HepG2 (cell line): ENCODE measurements at regions not wholly inside any gene's neighbourhood (a gene's known extent, or its start where the extent isn't known, plus 50 kb on each side); places are given as distances from the start of the nearest gene placed in this dataset.

Experiments used
- ATAC-seq: fragments of 200-7000 bp; cut with Tn5 transposase; 3 replicates; pipeline ENCODE4 v1.9.1; 2020; ENCODE audit warnings: mild to moderate bottlenecking, moderate library complexity
- BruUV-seq: library from RNA; stranded (reverse); fragments of 400-500 nt; replicated peaks from 2 replicates; lab custom pipeline; 2021; lab: Mats Ljungman, UMichigan
- CTCF ChIA-PET: fragments of 300-600 bp; formaldehyde crosslinking; extraction: SDS; loops from one replicate; lab custom pipeline; 2021; ENCODE audit warnings: low total read pairs, inconsistent platforms, low intra/inter-chr PET ratio; lab: Yijun Ruan, JAX
- POLR2A ChIA-PET: fragments of 350-600 bp; sonication (Branson Sonifier 250); formaldehyde crosslinking; loops from one replicate; lab custom pipeline; 2020; ENCODE audit warnings: antibody characterized with exemption, inconsistent platforms; lab: Yijun Ruan, JAX
- DNase-seq: peaks from one replicate; pipeline ENCODE4 v3.0.0-alpha.2; 2015; ENCODE audit warnings: low spot score
- FAIRE-seq: peaks from 3 replicates; lab custom pipeline; 2011; peaks lifted over from hg19 to GRCh38; lab: Jason Lieb, UNC
- H2AFZ ChIP-seq: one replicate; pipeline ENCODE4 v1.6.1; 2011; ENCODE audit warnings: low read length, inconsistent platforms
- H3K27ac ChIP-seq: fragments of 300-600 bp; 3 replicates; pipeline ENCODE4 v1.8.0; 2011; ENCODE audit warnings: mixed run types, mild to moderate bottlenecking, mixed read lengths, low read length, inconsistent platforms; ENCODE audit not compliant: insufficient read depth; ENCODE audit errors: extremely low read length
- H3K27me3 ChIP-seq, 2 experiments: fragments of 200-600 bp in 1 of 2; 2 replicates in 1 of 2; 3 replicates in 1 of 2; pipeline versions ENCODE4 v1.6.0 to v1.8.0; 2011; ENCODE audit warnings: low read length in 2 of 2, mild to moderate bottlenecking in 2 of 2, moderate library complexity in 2 of 2, inconsistent platforms in 1 of 2; ENCODE audit not compliant: insufficient read depth in 2 of 2, control insufficient read depth in 1 of 2
- H3K36me3 ChIP-seq, 2 experiments: fragments of 200-600 bp in 1 of 2; replicated peaks in 1 of 2; 2 replicates in 1 of 2; 3 replicates in 1 of 2; pipeline versions ENCODE4 v1.5.1 to v1.8.0; 2011; ENCODE audit warnings: low read length in 2 of 2, inconsistent platforms in 1 of 2; ENCODE audit not compliant: insufficient read depth in 2 of 2, control insufficient read depth in 1 of 2
- H3K4me1 ChIP-seq: 2 replicates; pipeline ENCODE4 v1.5.1; 2012; ENCODE audit warnings: low read length, inconsistent platforms; ENCODE audit not compliant: insufficient read depth
- H3K4me2 ChIP-seq: 2 replicates; pipeline ENCODE4 v1.6.0; 2011; ENCODE audit warnings: low read depth, low read length, inconsistent platforms
- H3K4me3 ChIP-seq, 3 experiments: fragments of 200-600 bp in 1 of 3; sonication (generic), shearing (Covaris generic) in 1 of 3; replicated peaks in 1 of 3; 2 replicates each; pipeline ENCODE4 v1.5.1; 2011 to 2016; ENCODE audit warnings: low read length in 3 of 3, inconsistent platforms in 2 of 3, low read depth in 2 of 3, mild to moderate bottlenecking in 2 of 3, control low read depth in 1 of 3, mixed read lengths in 1 of 3; ENCODE audit not compliant: insufficient read depth in 1 of 3
- H3K79me2 ChIP-seq: one replicate; pipeline ENCODE4 v1.6.1; 2011; ENCODE audit warnings: low read length, inconsistent platforms; ENCODE audit not compliant: insufficient read depth
- H3K9ac ChIP-seq: 2 replicates; pipeline ENCODE4 v1.6.0; 2011; ENCODE audit warnings: mild to moderate bottlenecking, low read depth, low read length, inconsistent platforms; ENCODE audit not compliant: insufficient read depth
- H3K9me3 ChIP-seq: 2 replicates; pipeline ENCODE4 v1.5.1; 2012; ENCODE audit warnings: mild to moderate bottlenecking, low read length
- H4K20me1 ChIP-seq: 2 replicates; pipeline ENCODE4 v1.6.0; 2011; ENCODE audit warnings: inconsistent platforms, mild to moderate bottlenecking, low read length, moderate library complexity; ENCODE audit not compliant: insufficient read depth
- CHD2 ChIP-seq: IDR thresholded peaks from 2 replicates; pipeline ENCODE4 v1.6.1; 2011; ENCODE audit warnings: low read depth, low read length, improper control_type of control experiment
- KLF15 ChIP-seq: sonication (generic); formaldehyde crosslinking; IDR thresholded peaks from 2 replicates; pipeline ENCODE4 v1.8.1; 2023; ENCODE audit warnings: borderline replicate concordance, mild to moderate bottlenecking, inconsistent platforms, missing genetic modification reagents, mixed read lengths
- MTERF4 ChIP-seq: sonication (generic); formaldehyde crosslinking; IDR thresholded peaks from 2 replicates; pipeline ENCODE4 v1.8.0; 2023; ENCODE audit warnings: mild to moderate bottlenecking, missing genetic modification reagents
- NCOR1 ChIP-seq: fragments of 200-600 bp; sonication (generic); IDR thresholded peaks from 2 replicates; pipeline ENCODE4 v1.7.0; 2017; ENCODE audit warnings: antibody characterized with exemption, low read length, borderline replicate concordance
- SATB2 ChIP-seq: sonication (generic); formaldehyde crosslinking; IDR thresholded peaks from 2 replicates; pipeline ENCODE4 v1.5.0; 2020; ENCODE audit warnings: missing genetic modification reagents
- SYNCRIP ChIP-seq: fragments of 200-400 bp; formaldehyde crosslinking; IDR thresholded peaks from 2 replicates; pipeline ENCODE4 v1.6.1; 2018; ENCODE audit warnings: mild to moderate bottlenecking, low read depth, low read length; ENCODE audit not compliant: insufficient read depth
- TP53 ChIP-seq: sonication (generic); formaldehyde crosslinking; conservative IDR thresholded peaks from 2 replicates; pipeline ENCODE4 v1.4.0; 2020; ENCODE audit warnings: missing genetic modification reagents
- ZFY ChIP-seq: sonication (generic); formaldehyde crosslinking; IDR thresholded peaks from 2 replicates; pipeline ENCODE4 v1.4.0; 2020; ENCODE audit warnings: missing genetic modification reagents
- ZFYVE20 ChIP-seq: sonication (generic); formaldehyde crosslinking; IDR thresholded peaks from 2 replicates; pipeline ENCODE4 v1.8.0; 2023; ENCODE audit warnings: low read depth, mild to moderate bottlenecking, moderate library complexity, missing genetic modification reagents, borderline replicate concordance
- ZNF205 ChIP-seq: IDR thresholded peaks from 2 replicates; pipeline ENCODE4 v1.6.1; 2018; ENCODE audit warnings: missing biosample characterization, missing genetic modification reagents
- ZNF451 ChIP-seq: sonication (generic); formaldehyde crosslinking; IDR thresholded peaks from 2 replicates; pipeline ENCODE4 v1.5.0; 2020; ENCODE audit warnings: mild to moderate bottlenecking, missing genetic modification reagents
- ZNF577 ChIP-seq: sonication (generic); formaldehyde crosslinking; IDR thresholded peaks from 2 replicates; pipeline ENCODE4 v1.4.0; 2020; ENCODE audit warnings: mild to moderate bottlenecking, low read depth, missing genetic modification reagents, borderline replicate concordance
- ZNF737 ChIP-seq: sonication (generic); formaldehyde crosslinking; IDR thresholded peaks from 2 replicates; pipeline ENCODE4 v1.5.0; 2020; ENCODE audit warnings: missing genetic modification reagents, mild to moderate bottlenecking, borderline replicate concordance
- WGBS: methylation state at CpG from one replicate; pipeline ENCODE4 v1.1.6; 2017; ENCODE audit warnings: low lambda C conversion rate; 5-methylcytosine and 5-hydroxymethylcytosine counted together
- in situ Hi-C: cut with HindIII; loops from 2 replicates; pipeline ENCODE4 v1.10.0; 2017; ENCODE audit warnings: low pct_unique_long_range_greater_than_20kb; ENCODE audit not compliant: extremely low pct_ligation_motif_present
- intact Hi-C: fragments of 100-400 bp; cut with micrococcal nuclease; formaldehyde crosslinking; loops from one replicate; pipeline ENCODE4 v1.10.0; 2022; ENCODE audit not compliant: unreplicated experiment
- TF ChIP-seq, protein P1 (sequence below): sonication (generic); formaldehyde crosslinking; IDR thresholded peaks from 2 replicates; pipeline ENCODE4 v1.5.1; 2020; ENCODE audit warnings: mild to moderate bottlenecking, missing genetic modification reagents, borderline replicate concordance
- TF ChIP-seq, protein P2 (sequence below): sonication (generic); formaldehyde crosslinking; IDR thresholded peaks from 2 replicates; pipeline ENCODE4 v1.4.0; 2020; ENCODE audit warnings: missing genetic modification reagents, low read depth, mild to moderate bottlenecking, borderline replicate concordance

DNA sequence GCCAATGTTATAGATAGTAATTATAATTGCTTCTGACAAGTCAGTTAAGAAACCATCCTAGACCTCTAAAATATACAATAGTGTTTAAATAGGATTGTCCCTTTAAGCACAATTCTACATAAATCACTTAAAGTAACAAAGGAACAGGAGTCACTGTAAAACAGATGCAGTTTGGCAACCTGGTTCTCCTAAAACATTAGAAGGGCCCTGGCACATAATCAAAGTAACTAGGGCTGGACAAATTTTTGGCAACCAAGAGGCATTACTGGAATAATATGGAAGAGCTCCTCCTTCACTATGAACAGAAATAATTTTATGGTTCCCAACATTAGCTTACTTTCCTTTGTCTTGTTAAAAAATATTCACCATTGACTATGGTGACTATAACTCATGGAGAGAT, 75.0 kb upstream of the CCDC160 start:
- Histone ChIP-seq H2AFZ (no peak overlapping the region), H3K4me2 (no peak overlapping the region), H3K79me2 (no peaks in the 10 kb centered on the region), H3K4me1 (no peaks in the 10 kb centered on the region), H3K4me3 (no peak overlapping the region), H3K9me3 (no peaks in the 10 kb centered on the region), H3K9ac (no peak overlapping the region), H3K36me3 (no peaks in the 10 kb centered on the region), H3K27ac (no peak overlapping the region), H4K20me1 (no peaks in the 10 kb centered on the region), H3K27me3 (no peaks in the 10 kb centered on the region)
- FAIRE-seq (no peak), DNase-seq (no peak), ATAC-seq (no peak)
- POLR2A ChIA-PET = no interaction called here
- in situ Hi-C loops (no loop called here), intact Hi-C loops (no loop called here)
- CTCF ChIA-PET = no interaction called here
- no TSS peak for BruUV-seq
- TF ChIP-seq SYNCRIP = no peak
- TF ChIP-seq ZNF737 (CRISPR knock-in tag) = no peak
- no peak for TF ChIP-seq ZFY
- TF ChIP-seq, protein P1, sequence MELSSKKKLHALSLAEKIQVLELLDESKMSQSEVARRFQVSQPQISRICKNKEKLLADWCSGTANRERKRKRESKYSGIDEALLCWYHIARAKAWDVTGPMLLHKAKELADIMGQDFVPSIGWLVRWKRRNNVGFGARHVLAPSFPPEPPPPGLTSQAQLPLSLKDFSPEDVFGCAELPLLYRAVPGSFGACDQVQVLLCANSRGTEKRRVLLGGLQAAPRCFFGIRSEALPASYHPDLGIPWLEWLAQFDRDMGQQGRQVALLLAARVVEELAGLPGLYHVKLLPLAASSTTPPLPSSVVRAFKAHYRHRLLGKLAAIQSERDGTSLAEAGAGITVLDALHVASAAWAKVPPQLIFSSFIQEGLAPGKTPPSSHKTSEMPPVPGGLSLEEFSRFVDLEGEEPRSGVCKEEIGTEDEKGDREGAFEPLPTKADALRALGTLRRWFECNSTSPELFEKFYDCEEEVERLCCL (CRISPR knock-in tag) = no peak
- no peak for TF ChIP-seq MTERF4 (CRISPR knock-in tag)
- TF ChIP-seq ZFYVE20 (CRISPR knock-in tag) = no peak
- TF ChIP-seq TP53 (CRISPR knock-in tag) = no peak

DNA sequence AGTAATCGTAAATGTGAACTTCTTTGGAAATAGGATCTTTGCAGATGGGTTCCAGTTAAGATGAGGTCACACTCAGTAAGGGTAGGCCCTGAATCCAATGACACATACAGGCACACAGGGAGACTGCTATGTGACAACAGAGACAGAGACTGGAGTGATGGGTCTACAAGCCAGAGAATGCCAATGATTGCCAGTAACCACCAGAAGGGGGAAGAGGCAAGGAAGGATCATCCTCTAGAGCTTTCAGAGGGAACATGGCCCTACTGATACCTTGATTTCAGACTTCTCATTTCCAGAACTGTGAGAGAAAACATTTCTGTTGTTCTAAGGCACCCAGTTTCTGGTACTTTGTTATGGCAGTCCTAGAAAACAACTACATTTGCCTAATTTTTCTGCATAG, 73.1 kb upstream of the CCDC160 start:
- Histone ChIP-seq H3K27ac (no peak overlapping the region), H3K4me3 (no peak overlapping the region), H3K4me2 (no peak overlapping the region), H3K27me3 (0 out of 5 replicates have a peak, but pooled peaks cover 0 to 3% of the 10 kb centered on the region in 2 experiments), H4K20me1 (no peaks in the 10 kb centered on the region), H3K36me3 (no peaks in the 10 kb centered on the region), H3K79me2 (no peaks in the 10 kb centered on the region), H3K9me3 (no peaks in the 10 kb centered on the region), H3K9ac (no peak overlapping the region), H2AFZ (no peak overlapping the region), H3K4me1 (no peaks in the 10 kb centered on the region)
- 10% methylated on average over 1 of the region's 1 CpG for WGBS
- intact Hi-C loops (no loop called here), in situ Hi-C loops (no loop called here)
- ChIA-PET POLR2A (no interaction called here), CTCF (no interaction called here)
- ATAC-seq (no peak), DNase-seq (no peak), FAIRE-seq (no peak)
- no TSS peak for BruUV-seq
- TF ChIP-seq, protein P2, sequence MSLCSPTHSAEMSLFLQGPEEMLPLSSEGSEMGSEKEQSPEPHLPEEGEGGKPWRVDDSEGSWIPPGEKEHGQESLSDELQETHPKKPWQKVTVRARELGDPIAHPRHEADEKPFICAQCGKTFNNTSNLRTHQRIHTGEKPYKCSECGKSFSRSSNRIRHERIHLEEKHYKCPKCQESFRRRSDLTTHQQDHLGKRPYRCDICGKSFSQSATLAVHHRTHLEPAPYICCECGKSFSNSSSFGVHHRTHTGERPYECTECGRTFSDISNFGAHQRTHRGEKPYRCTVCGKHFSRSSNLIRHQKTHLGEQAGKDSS = no peak
- TF ChIP-seq NCOR1 = no peak
- no peak for TF ChIP-seq ZNF205
- no peak for TF ChIP-seq KLF15 (CRISPR knock-in tag)
- no peak for TF ChIP-seq SATB2 (CRISPR knock-in tag)
- no peak for TF ChIP-seq CHD2
- no peak for TF ChIP-seq ZNF451 (CRISPR knock-in tag)
- no peak for TF ChIP-seq ZNF577 (CRISPR knock-in tag)
